ENCODE measurements at regions not wholly inside any gene's neighbourhood (a gene's known extent, or its start where the extent isn't known, plus 50 kb on each side); places are given as distances from the start of the nearest gene placed in this dataset.
"Not testable (repeated sequence)": the region's sequence is repeated elsewhere in the genome, so short reads cannot be mapped to it uniquely, and the experiment has no call there.

GRCh38 chr2:131753640-131754561 is 226.2 kb downstream of the CCDC74A start:
- Mint-ChIP-seq H3K27ac (ENCODE audit: low read depth, unreplicated experiment) (no peak overlapping the region), H3K36me3 (ENCODE audit: insufficient read depth, unreplicated experiment) (no peaks in the 10 kb centered on the region), H3K27me3 (ENCODE audit: insufficient read depth, unreplicated experiment) (no peaks in the 10 kb centered on the region), H3K9me3 (ENCODE audit: unreplicated experiment) (no peaks in the 10 kb centered on the region), H3K4me3 (ENCODE audit: unreplicated experiment) (no peak overlapping the region), H3K4me1 (ENCODE audit: insufficient read depth, unreplicated experiment) (no peaks in the 10 kb centered on the region)
- intact Hi-C loops (cut with micrococcal nuclease) = no loop called here
- ChIA-PET CTCF (no interaction called here), POLR2A (no interaction called here)
- no TSS peak for BruUV-seq (replicated peaks)
- TF ChIP-seq CTCF (IDR thresholded peaks at IDR 0.05; ENCODE audit: unreplicated experiment) = no peak
- DNase-seq (ENCODE audit: unreplicated experiment) = no peak

DNA sequence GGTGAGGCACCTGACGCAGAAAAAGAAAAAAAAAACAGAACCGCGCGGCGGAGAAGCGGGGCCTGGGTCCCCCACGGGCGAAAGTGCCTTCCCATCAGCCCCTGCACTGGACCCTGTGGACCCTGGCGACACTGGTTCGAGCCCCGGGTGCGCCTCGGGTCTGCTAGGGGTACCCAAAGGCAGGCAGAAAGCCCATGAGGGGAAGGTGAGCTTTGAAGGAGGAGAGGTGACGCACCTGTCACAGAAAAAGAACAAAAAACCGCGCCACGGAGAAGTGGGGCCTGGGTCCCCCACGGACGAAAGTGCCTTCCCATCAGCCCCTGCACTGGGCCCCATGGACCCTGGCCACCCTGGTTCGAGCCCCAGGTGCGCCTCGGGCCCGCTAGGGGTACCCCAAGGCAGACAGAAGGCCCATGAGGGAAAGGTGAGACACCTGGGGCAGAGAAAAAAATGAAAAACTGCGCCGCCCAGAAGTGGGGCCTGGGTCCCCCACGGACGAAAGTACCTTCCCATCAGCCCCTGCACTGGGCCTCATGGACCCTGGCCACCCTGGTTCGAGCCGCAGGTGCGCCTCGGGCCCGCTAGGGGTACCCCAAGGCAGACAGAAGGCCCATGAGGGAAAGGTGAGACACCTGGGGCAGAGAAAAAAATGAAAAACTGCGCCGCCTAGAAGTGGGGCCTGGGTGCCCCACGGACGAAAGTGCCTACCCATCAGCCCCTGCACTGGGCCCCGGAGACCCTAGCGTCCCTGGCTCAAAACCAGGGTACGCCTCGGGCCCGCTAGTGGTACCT is 227.4 kb downstream of the CCDC74A start:
- ChIA-PET CTCF (no interaction called here), POLR2A (no interaction called here)
- TF ChIP-seq CTCF (IDR thresholded peaks at IDR 0.05; ENCODE audit: unreplicated experiment) = no peak
- BruUV-seq (replicated peaks) = no TSS peak
- no peaks in the 10 kb centered on the region for H3K9me3 Mint-ChIP-seq (ENCODE audit: unreplicated experiment)
- H3K4me1 Mint-ChIP-seq (ENCODE audit: insufficient read depth, unreplicated experiment) = no peaks in the 10 kb centered on the region
- H3K36me3 Mint-ChIP-seq (ENCODE audit: insufficient read depth, unreplicated experiment) = no peaks in the 10 kb centered on the region
- no peaks in the 10 kb centered on the region for H3K27me3 Mint-ChIP-seq (ENCODE audit: insufficient read depth, unreplicated experiment)
- DNase-seq (ENCODE audit: unreplicated experiment) = no peak
- H3K4me3 Mint-ChIP-seq (ENCODE audit: unreplicated experiment) = no peak overlapping the region
- H3K27ac Mint-ChIP-seq (ENCODE audit: low read depth, unreplicated experiment) = no peak overlapping the region
- intact Hi-C loops (cut with micrococcal nuclease) = no loop called here

DNA sequence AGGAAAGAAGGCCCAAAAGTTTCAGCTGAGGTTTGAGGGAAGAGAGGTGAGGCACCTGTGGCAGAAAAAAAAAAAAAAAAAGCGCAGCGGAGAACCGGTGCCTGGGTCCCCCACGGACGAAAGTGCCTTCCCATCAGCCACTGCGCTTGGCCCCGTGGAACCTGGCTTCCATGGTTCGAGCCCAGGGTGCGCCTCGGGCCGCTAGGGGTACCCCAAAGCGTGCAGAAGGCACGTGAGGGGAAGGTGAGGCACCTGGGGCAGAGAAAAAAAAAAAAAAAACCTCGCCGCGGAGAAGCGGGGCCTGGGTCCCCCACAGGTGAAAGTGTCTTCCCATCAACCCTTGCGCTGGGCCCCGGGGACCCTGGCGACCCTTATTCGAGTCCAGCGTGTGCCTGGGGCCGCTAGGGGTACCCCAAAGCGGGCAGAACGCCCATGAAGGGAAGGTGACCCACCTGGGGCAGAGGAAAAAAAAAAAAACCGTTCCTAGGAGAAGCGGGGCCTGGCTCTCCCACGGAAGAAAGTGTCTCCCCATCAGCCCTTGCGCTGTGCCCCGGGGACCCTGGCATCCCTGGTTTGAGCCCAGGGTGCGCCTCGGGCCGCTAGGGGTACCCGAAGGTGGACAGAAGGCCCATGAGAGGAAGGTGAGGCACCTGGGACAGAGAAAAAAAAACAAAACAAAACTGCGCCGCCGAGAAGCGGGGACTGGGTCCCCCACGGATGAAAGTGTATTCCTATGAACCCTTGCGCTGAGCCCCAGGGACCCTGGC is 228.6 kb downstream of the CCDC74A start:
- DNase-seq (ENCODE audit: unreplicated experiment) = no peak
- no peak overlapping the region for H3K27ac Mint-ChIP-seq (ENCODE audit: low read depth, unreplicated experiment)
- no peak for TF ChIP-seq CTCF (IDR thresholded peaks at IDR 0.05; ENCODE audit: unreplicated experiment)
- ChIA-PET CTCF (interaction anchor here (0.6 kb wide), 1 partner anchor 46 kb away, joined by 4 read pairs; no protein-coding TSS in a partner anchor), POLR2A (no interaction called here)
- intact Hi-C loops (cut with micrococcal nuclease) = no loop called here
- H3K4me1 Mint-ChIP-seq (ENCODE audit: insufficient read depth, unreplicated experiment) = no peaks in the 10 kb centered on the region
- H3K36me3 Mint-ChIP-seq (ENCODE audit: insufficient read depth, unreplicated experiment) = no peaks in the 10 kb centered on the region
- no peaks in the 10 kb centered on the region for H3K27me3 Mint-ChIP-seq (ENCODE audit: insufficient read depth, unreplicated experiment)
- no peaks in the 10 kb centered on the region for H3K9me3 Mint-ChIP-seq (ENCODE audit: unreplicated experiment)
- no peak overlapping the region for H3K4me3 Mint-ChIP-seq (ENCODE audit: unreplicated experiment)
- no TSS peak for BruUV-seq (replicated peaks)

GRCh38 chr2:131758941-131759340 is 231.3 kb downstream of the CCDC74A start:
- H3K4me3 Mint-ChIP-seq (ENCODE audit: unreplicated experiment); BruUV-seq (replicated peaks); H3K9me3 Mint-ChIP-seq (ENCODE audit: unreplicated experiment); CTCF ChIA-PET; H3K36me3 Mint-ChIP-seq (ENCODE audit: insufficient read depth, unreplicated experiment); DNase-seq (ENCODE audit: unreplicated experiment); H3K4me1 Mint-ChIP-seq (ENCODE audit: insufficient read depth, unreplicated experiment); intact Hi-C loops (cut with micrococcal nuclease); H3K27me3 Mint-ChIP-seq (ENCODE audit: insufficient read depth, unreplicated experiment); POLR2A ChIA-PET; H3K27ac Mint-ChIP-seq (ENCODE audit: low read depth, unreplicated experiment): not testable (repeated sequence)

DNA sequence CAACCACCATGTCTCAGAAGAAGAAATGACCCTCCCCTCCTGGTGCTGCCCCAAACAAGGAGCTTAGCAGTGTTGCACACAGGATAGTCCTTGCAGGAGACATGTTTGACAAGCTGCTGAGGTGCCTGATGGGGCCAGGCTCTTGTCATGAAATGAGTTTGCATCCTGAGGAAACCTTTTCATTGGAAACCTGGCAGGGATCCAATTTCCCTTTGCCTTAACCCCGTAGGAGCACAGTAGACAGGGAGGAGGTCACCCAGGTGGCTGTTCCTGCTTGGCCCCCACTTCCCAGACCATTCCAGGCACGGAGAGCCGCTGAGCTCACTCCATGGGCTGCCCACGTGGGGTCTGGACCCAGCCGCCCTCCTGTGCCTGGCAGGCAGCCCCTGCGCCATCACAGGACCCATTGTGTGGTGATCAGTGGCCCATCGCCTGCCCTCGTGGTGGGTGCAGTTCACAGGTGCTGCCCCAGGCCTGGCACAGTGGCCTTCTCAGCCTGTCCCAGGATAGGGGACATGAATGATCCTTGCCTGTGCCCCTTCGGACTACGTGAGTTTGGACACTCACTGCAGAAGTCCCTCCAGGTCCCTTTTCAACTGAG is 247.4 kb downstream of the CCDC74A start:
- H3K4me3 Mint-ChIP-seq (ENCODE audit: unreplicated experiment); H3K36me3 Mint-ChIP-seq (ENCODE audit: insufficient read depth, unreplicated experiment); H3K4me1 Mint-ChIP-seq (ENCODE audit: insufficient read depth, unreplicated experiment); H3K27ac Mint-ChIP-seq (ENCODE audit: low read depth, unreplicated experiment); CTCF ChIA-PET; POLR2A ChIA-PET; H3K9me3 Mint-ChIP-seq (ENCODE audit: unreplicated experiment); intact Hi-C loops (cut with micrococcal nuclease); BruUV-seq (replicated peaks): not testable (repeated sequence)
- DNase-seq (ENCODE audit: unreplicated experiment) = peak; percentile 3
- H3K27me3 Mint-ChIP-seq (ENCODE audit: insufficient read depth, unreplicated experiment) = peaks cover 15% of the 10 kb centered on the region

GRCh38 chr2:131775903-131776506 is 248.3 kb downstream of the CCDC74A start:
- H3K36me3 Mint-ChIP-seq (ENCODE audit: insufficient read depth, unreplicated experiment); POLR2A ChIA-PET; BruUV-seq (replicated peaks); DNase-seq (ENCODE audit: unreplicated experiment); intact Hi-C loops (cut with micrococcal nuclease); H3K9me3 Mint-ChIP-seq (ENCODE audit: unreplicated experiment); H3K4me1 Mint-ChIP-seq (ENCODE audit: insufficient read depth, unreplicated experiment); H3K4me3 Mint-ChIP-seq (ENCODE audit: unreplicated experiment); CTCF ChIA-PET; H3K27ac Mint-ChIP-seq (ENCODE audit: low read depth, unreplicated experiment): not testable (repeated sequence)
- peaks cover 21% of the 10 kb centered on the region for H3K27me3 Mint-ChIP-seq (ENCODE audit: insufficient read depth, unreplicated experiment)

Data from MCF 10A (cell line).